ENCODE measurements at regions not wholly inside any gene's neighbourhood (a gene's known extent, or its start where the extent isn't known, plus 50 kb on each side); places are given as distances from the start of the nearest gene placed in this dataset.
A peak's percentile ranks its signal among the peaks of the same experiment; 100 is the strongest.

- H3K4me3 ChIP-seq (ENCODE audit: low read length): no peak overlapping the region
- DNase-seq (ENCODE audit: low read depth): no peak
- TF ChIP-seq CTCF (IDR thresholded peaks at IDR 0.05; ENCODE audit: insufficient read depth, low read depth, low read length, missing control alignments): no peak
Observed at GRCh38 chr22:44627521-44628139, 74.4 kb upstream of the PRR5 start.

DNA sequence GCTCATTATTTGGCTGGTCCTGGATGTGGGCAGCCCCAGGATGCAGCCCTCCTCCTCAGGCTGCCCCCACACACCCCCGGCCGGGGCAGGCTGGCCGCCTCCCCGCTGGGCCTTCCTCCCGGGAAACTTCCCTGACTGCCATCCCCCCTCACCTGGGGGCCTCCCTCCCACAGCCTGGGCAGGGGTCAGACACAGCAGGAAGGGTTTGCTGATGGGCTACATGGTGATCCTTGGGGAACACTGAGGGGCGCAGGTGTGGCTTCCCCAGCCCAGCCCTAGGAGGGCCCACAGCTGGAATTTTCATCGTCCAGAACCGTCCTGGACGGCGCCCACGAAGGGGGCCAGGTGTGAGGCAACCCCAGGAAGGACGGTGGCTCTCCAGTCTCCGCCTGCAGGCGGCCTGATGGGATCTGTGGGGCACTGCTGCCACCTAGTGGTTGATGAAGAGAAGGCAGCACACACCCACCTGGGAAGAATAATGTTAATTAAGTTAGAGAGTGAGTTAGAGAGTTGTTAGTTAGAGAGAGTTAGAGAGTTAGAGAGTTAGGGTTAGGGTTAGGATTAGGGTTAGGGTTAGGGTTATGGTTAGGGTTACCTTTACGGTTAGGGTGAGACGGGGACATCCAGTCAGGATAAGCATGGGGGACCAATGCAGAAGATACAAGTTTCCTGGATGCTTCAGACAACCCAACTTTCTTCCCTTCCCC is 75.9 kb upstream of the PRR5 start:
- peak; percentile 62 for DNase-seq (ENCODE audit: low read depth)
- TF ChIP-seq CTCF (IDR thresholded peaks at IDR 0.05; ENCODE audit: insufficient read depth, low read depth, low read length, missing control alignments): peak; percentile 93
- no peak overlapping the region for H3K4me3 ChIP-seq (ENCODE audit: low read length)

- no peak for TF ChIP-seq CTCF (IDR thresholded peaks at IDR 0.05; ENCODE audit: insufficient read depth, low read depth, low read length, missing control alignments)
- H3K4me3 ChIP-seq (ENCODE audit: low read length): no peak overlapping the region
- no peak for DNase-seq (ENCODE audit: low read depth)
Observed at GRCh38 chr22:44625421-44625760, 76.6 kb upstream of the PRR5 start.

GRCh38 chr22:44624689-44625420 is 77.1 kb upstream of the PRR5 start:
- no peak for DNase-seq (ENCODE audit: low read depth)
- no peak overlapping the region for H3K4me3 ChIP-seq (ENCODE audit: low read length)
- no peak for TF ChIP-seq CTCF (IDR thresholded peaks at IDR 0.05; ENCODE audit: insufficient read depth, low read depth, low read length, missing control alignments)

GRCh38 chr22:44623771-44624510 is 78.1 kb upstream of the PRR5 start:
- peak; percentile 64 for TF ChIP-seq CTCF (IDR thresholded peaks at IDR 0.05; ENCODE audit: insufficient read depth, low read depth, low read length, missing control alignments)
- H3K4me3 ChIP-seq (ENCODE audit: low read length): no peak overlapping the region
- DNase-seq (ENCODE audit: low read depth): peak; percentile 57

GRCh38 chr22:44622679-44623078 is 79.3 kb upstream of the PRR5 start:
- H3K4me3 ChIP-seq (ENCODE audit: low read length): no peak overlapping the region
- TF ChIP-seq CTCF (IDR thresholded peaks at IDR 0.05; ENCODE audit: insufficient read depth, low read depth, low read length, missing control alignments): no peak
- DNase-seq (ENCODE audit: low read depth): no peak
